GM12891 (cell line): ENCODE measurements at regions not wholly inside any gene's neighbourhood (a gene's known extent, or its start where the extent isn't known, plus 50 kb on each side); places are given as distances from the start of the nearest gene placed in this dataset.

ENCODE experiments used
- PAX5 ChIP-seq: IDR thresholded peaks from 2 replicates; pipeline ENCODE4 v1.6.1; 2011; ENCODE audit warnings: low read length, moderate library complexity, mild to moderate bottlenecking; ENCODE audit not compliant: insufficient read depth, severe bottlenecking
- POLR2A ChIP-seq: IDR thresholded peaks from 2 replicates; pipeline ENCODE4 v1.6.1; 2011; ENCODE audit warnings: low read depth, low read length, control low read depth
- POLR2AphosphoS5 ChIP-seq: IDR thresholded peaks from 2 replicates; pipeline ENCODE4 v1.6.1; 2011; ENCODE audit warnings: low read depth, low read length, control low read depth
- POU2F2 ChIP-seq: IDR thresholded peaks from 2 replicates; pipeline ENCODE4 v1.6.1; 2011; ENCODE audit warnings: low read depth, mild to moderate bottlenecking, control low read depth, low read length, moderate library complexity
- SPI1 ChIP-seq: IDR thresholded peaks from 2 replicates; pipeline ENCODE4 v1.6.1; 2011; ENCODE audit warnings: low read depth, low read length, control low read depth
- TAF1 ChIP-seq: IDR thresholded peaks from 2 replicates; pipeline ENCODE4 v1.6.1; 2011; ENCODE audit warnings: low read depth, low read length, control low read depth

- no peak for TF ChIP-seq POLR2A
- no peak for TF ChIP-seq TAF1
- TF ChIP-seq POLR2AphosphoS5 = no peak
- no peak for TF ChIP-seq POU2F2
- no peak for TF ChIP-seq PAX5
- no peak for TF ChIP-seq SPI1
Measured at GRCh38 chr12:127599436-127599835, 667.5 kb upstream of the TMEM132C start.
